ENCODE measurements at regions not wholly inside any gene's neighbourhood (a gene's known extent, or its start where the extent isn't known, plus 50 kb on each side); places are given as distances from the start of the nearest gene placed in this dataset.

DNA sequence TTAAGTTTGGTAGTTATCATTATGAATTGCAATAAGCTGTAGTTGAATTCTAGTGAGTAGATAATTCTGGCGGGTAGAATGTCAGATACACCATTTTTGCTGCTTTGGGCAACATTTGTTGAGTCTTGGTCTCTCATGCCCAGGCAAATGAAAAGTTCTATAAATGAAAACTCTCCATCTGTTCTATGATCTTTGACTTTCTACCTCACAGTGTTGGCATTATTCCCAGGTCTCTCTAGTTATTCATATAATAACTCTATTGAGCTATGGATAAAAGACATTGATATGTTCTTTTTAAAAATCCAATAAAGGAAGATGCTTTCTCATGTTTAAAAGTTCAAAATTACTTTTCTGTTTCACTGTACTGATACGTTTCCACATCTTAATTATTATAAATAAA is 415.3 kb upstream of the SEMA3D start:
- no peak for TF ChIP-seq POLR2AphosphoS2 (conservative IDR thresholded peaks at IDR 0.05; ENCODE audit: low read length)
- no peak for TF ChIP-seq EP300 (IDR thresholded peaks at IDR 0.05)
- TF ChIP-seq TFCP2L1 (CRISPR knock-in tag; IDR thresholded peaks at IDR 0.05): no peak
- TF ChIP-seq POLR2A (IDR thresholded peaks at IDR 0.05; ENCODE audit: low read length): no peak
- TF ChIP-seq CTCF (IDR thresholded peaks at IDR 0.05): no peak
- TF ChIP-seq USF2 (IDR thresholded peaks at IDR 0.05): no peak
- TF ChIP-seq RFX5 (IDR thresholded peaks at IDR 0.05): no peak
- no peak for TF ChIP-seq FOSL2 (IDR thresholded peaks at IDR 0.05)
- no peak for TF ChIP-seq FOSL2 (CRISPR knock-in tag; IDR thresholded peaks at IDR 0.05)
- no peak for TF ChIP-seq REST (IDR thresholded peaks at IDR 0.05)
- no peak for TF ChIP-seq RCOR1 (IDR thresholded peaks at IDR 0.05; ENCODE audit: low read depth, low read length)

All from A549 (cell line).